K562 (cell line): ENCODE measurements at regions not wholly inside any gene's neighbourhood (a gene's known extent, or its start where the extent isn't known, plus 50 kb on each side); places are given as distances from the start of the nearest gene placed in this dataset.

ENCODE experiments used
- ATAC-seq: fragments of 200-7000 bp; cut with Tn5 transposase; 3 replicates; pipeline ENCODE4 v1.9.1; 2020; ENCODE audit warnings: moderate library complexity
- BruUV-seq: library from RNA; stranded (reverse); fragments of 400-500 nt; replicated peaks from 2 replicates; lab custom pipeline; 2021; lab: Mats Ljungman, UMichigan
- CTCF ChIA-PET: fragments of 300-600 bp; formaldehyde crosslinking; extraction: SDS; loops from one replicate; lab custom pipeline; 2021; ENCODE audit warnings: low intra/inter-chr PET ratio; lab: Yijun Ruan, JAX
- POLR2A ChIA-PET: fragments of 300-600, 350-650 bp; sonication (Branson Sonifier 250); formaldehyde crosslinking; extraction: SDS; loops from one replicate; lab custom pipeline; 2021; ENCODE audit warnings: antibody characterized with exemption, inconsistent platforms; lab: Yijun Ruan, JAX
- DNase-seq, 4 experiments: peaks; one replicate each; pipeline versions ENCODE4 v3.0.0 to v3.0.0-alpha.2; 2011 to 2018; ENCODE audit warnings: low spot score in 3 of 4, mixed read lengths in 3 of 4; ENCODE audit errors: extremely low read depth in 1 of 4
- FAIRE-seq: peaks from 2 replicates; lab custom pipeline; 2011; peaks lifted over from hg19 to GRCh38; lab: Jason Lieb, UNC
- H2AFZ ChIP-seq: 2 replicates; pipeline ENCODE4 v1.6.0; 2011; ENCODE audit warnings: low read depth, low read length, control low read depth, inconsistent platforms
- H3K27ac ChIP-seq: fragments of 200-600 bp; 3 replicates; pipeline ENCODE4 v1.8.0; 2011; ENCODE audit warnings: low read depth, mild to moderate bottlenecking, control low read depth, inconsistent platforms, low read length, moderate library complexity, mixed read lengths; ENCODE audit errors: extremely low read depth
- H3K27me3 ChIP-seq, 2 experiments: fragments of 300-600 bp in 1 of 2; 2 replicates in 1 of 2; 3 replicates in 1 of 2; pipeline versions ENCODE4 v1.6.0 to v1.8.0; 2011; ENCODE audit warnings: inconsistent platforms in 2 of 2, low read length in 2 of 2, mild to moderate bottlenecking in 1 of 2, mixed read lengths in 1 of 2, moderate library complexity in 1 of 2; ENCODE audit not compliant: control insufficient read depth in 2 of 2, insufficient read depth in 2 of 2
- H3K36me3 ChIP-seq: fragments of 300-600 bp; 3 replicates; pipeline ENCODE4 v1.8.0; 2011; ENCODE audit warnings: mild to moderate bottlenecking, low read length, inconsistent platforms; ENCODE audit not compliant: control insufficient read depth, insufficient read depth
- H3K4me1 ChIP-seq, 2 experiments: fragments of 200-600 bp in 1 of 2; replicated peaks in 1 of 2; 2 replicates in 1 of 2; 3 replicates in 1 of 2; pipeline versions ENCODE4 v1.5.1 to v1.8.0; 2011; ENCODE audit warnings: inconsistent platforms in 2 of 2, low read length in 2 of 2, mild to moderate bottlenecking in 1 of 2, mixed read lengths in 1 of 2, moderate library complexity in 1 of 2; ENCODE audit not compliant: control insufficient read depth in 2 of 2, insufficient read depth in 2 of 2
- H3K4me2 ChIP-seq: 2 replicates; pipeline ENCODE4 v1.6.1; 2011; ENCODE audit warnings: low read length, control low read depth, inconsistent platforms, mixed read lengths; ENCODE audit not compliant: insufficient read depth
- H3K4me3 ChIP-seq: fragments of 200-600 bp; sonication (generic), shearing (Covaris generic); 2 replicates; pipeline ENCODE4 v1.5.1; 2016; ENCODE audit warnings: control low read depth, inconsistent platforms
- H3K79me2 ChIP-seq: fragments of 200-600 bp; 3 replicates; pipeline ENCODE4 v1.8.0; 2011; ENCODE audit warnings: low read length, inconsistent platforms; ENCODE audit not compliant: control insufficient read depth, insufficient read depth
- H3K9ac ChIP-seq, 2 experiments: 2 replicates each; pipeline versions ENCODE4 v1.6.0 to v1.6.1; 2011; ENCODE audit warnings: low read depth in 2 of 2, low read length in 2 of 2, control low read depth in 1 of 2, inconsistent platforms in 1 of 2, mild to moderate bottlenecking in 1 of 2, mixed read lengths in 1 of 2; ENCODE audit not compliant: insufficient read depth in 1 of 2
- H3K9me1 ChIP-seq: one replicate; pipeline ENCODE4 v1.6.0; 2011; ENCODE audit warnings: inconsistent platforms, mild to moderate bottlenecking, low read length, moderate library complexity; ENCODE audit not compliant: control insufficient read depth, insufficient read depth
- H3K9me3 ChIP-seq: replicated peaks from 2 replicates; pipeline ENCODE4 v1.5.1; 2011; ENCODE audit warnings: low read depth, low read length, inconsistent platforms; ENCODE audit not compliant: control insufficient read depth, insufficient read depth
- H4K20me1 ChIP-seq: replicated peaks from 2 replicates; pipeline ENCODE4 v1.6.1; 2011; ENCODE audit warnings: low read length, inconsistent platforms, mixed read lengths; ENCODE audit not compliant: control insufficient read depth, insufficient read depth
- BHLHE40 ChIP-seq: IDR thresholded peaks from 2 replicates; pipeline ENCODE4 v1.6.1; 2011; ENCODE audit warnings: low read length, improper control_type of control experiment
- ETV5 ChIP-seq: sonication (generic); formaldehyde crosslinking; IDR thresholded peaks from 2 replicates; pipeline ENCODE4 v1.4.0; 2020; ENCODE audit warnings: low read depth, mild to moderate bottlenecking, missing genetic modification reagents
- HCFC1 ChIP-seq: IDR thresholded peaks from 2 replicates; pipeline ENCODE4 v1.6.1; 2012; ENCODE audit warnings: low read depth, low read length, improper control_type of control experiment
- ILK ChIP-seq: fragments of 450-650 bp; IDR thresholded peaks from 2 replicates; pipeline ENCODE4 v1.6.1; 2016; ENCODE audit warnings: missing genetic modification characterization, low read depth, mild to moderate bottlenecking, missing compliant biosample characterization, moderate library complexity, borderline replicate concordance
- JUNB ChIP-seq: fragments of 450-650 bp; formaldehyde crosslinking; conservative IDR thresholded peaks from 2 replicates; pipeline ENCODE4 v1.4.0; 2020; ENCODE audit warnings: mild to moderate bottlenecking
- KDM1A ChIP-seq, 2 experiments: fragments of 450-650 bp; IDR thresholded peaks; 2 replicates each; pipeline ENCODE4 v1.6.1; 2016; ENCODE audit warnings: mild to moderate bottlenecking in 2 of 2
- NFRKB ChIP-seq: fragments of 450-650 bp; IDR thresholded peaks from 2 replicates; pipeline ENCODE4 v1.6.1; 2016; ENCODE audit warnings: low read depth
- NR3C1 ChIP-seq: sonication (generic); formaldehyde crosslinking; IDR thresholded peaks from 2 replicates; pipeline ENCODE4 v1.8.1; 2022; ENCODE audit warnings: missing genetic modification reagents
- ZNF224 ChIP-seq: sonication (generic); formaldehyde crosslinking; IDR thresholded peaks from 2 replicates; pipeline ENCODE4 v1.8.0; 2022; ENCODE audit warnings: mild to moderate bottlenecking, missing genetic modification reagents
- ZNF324 ChIP-seq: fragments of 250-450 bp; sonication (Bioruptor Pico); IDR thresholded peaks from 2 replicates; pipeline ENCODE4 v1.4.0; 2020; ENCODE audit warnings: mild to moderate bottlenecking
- WGBS: fragments of 100-300 bp; shearing (Covaris generic); methylation state at CpG from one replicate; pipeline ENCODE4 v1.1.6; 2016; ENCODE audit warnings: low coverage, mixed read lengths; ENCODE audit not compliant: insufficient coverage; ENCODE audit errors: missing lambda C conversion rate; 5-methylcytosine and 5-hydroxymethylcytosine counted together
- in situ Hi-C: fragments of 300-500 bp; cut with MboI; formaldehyde crosslinking; loops from 4 replicates; pipeline ENCODE4 v1.15.0; 2018; ENCODE audit warnings: inconsistent platforms, mixed read lengths
- intact Hi-C: fragments of 100-400 bp; cut with micrococcal nuclease; formaldehyde crosslinking; loops from 2 replicates; pipeline ENCODE4 v1.14.2; 2022
- TF ChIP-seq, protein P1 (sequence below): fragments of 450-650 bp; formaldehyde crosslinking; IDR thresholded peaks from 2 replicates; pipeline ENCODE4 v1.4.0; 2022; ENCODE audit warnings: mild to moderate bottlenecking, moderate library complexity
- TF ChIP-seq, protein P2 (sequence below), 2 experiments: fragments of 450-650 bp; conservative IDR thresholded peaks; 2 replicates each; pipeline ENCODE4 v1.6.1; 2017; ENCODE audit warnings: mild to moderate bottlenecking in 2 of 2, moderate library complexity in 2 of 2
- TF ChIP-seq, protein P3 (sequence below), 2 experiments: fragments of 450-650 bp in 1 of 2; sonication (generic) in 1 of 2; formaldehyde crosslinking in 1 of 2; IDR thresholded peaks; 2 replicates each; pipeline versions ENCODE4 v1.7.1 to v1.9.0; 2016 to 2022; ENCODE audit warnings: inconsistent platforms in 1 of 2, mild to moderate bottlenecking in 1 of 2, missing genetic modification reagents in 1 of 2

DNA sequence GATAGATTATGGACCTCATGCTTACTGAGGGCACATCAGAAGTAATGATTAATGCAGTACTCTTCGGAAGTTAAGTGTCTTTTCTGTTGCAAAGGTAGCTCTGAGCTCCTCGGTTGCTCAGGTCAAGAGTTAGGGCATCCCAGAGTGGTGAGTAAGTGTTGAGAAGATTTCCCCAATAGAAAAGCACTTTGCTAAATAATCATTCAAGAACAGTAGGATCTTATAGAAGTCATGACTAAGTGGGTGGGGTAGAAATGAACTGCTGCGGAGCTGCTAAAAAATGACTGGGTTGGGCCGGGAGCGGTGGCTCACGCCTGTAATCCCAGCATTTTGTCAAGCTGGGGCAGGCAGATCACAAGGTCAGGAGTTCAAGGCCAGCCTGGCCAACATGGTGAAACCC lies 648.6 kb upstream of the CAMK1G start:
- WGBS: 2% methylated on average over 6 of the region's 6 CpGs
- CTCF ChIA-PET: no interaction called here
- H3K4me3 ChIP-seq: no peak overlapping the region
- no peak overlapping the region for H3K27ac ChIP-seq
- in situ Hi-C loops: no loop called here
- H3K36me3 ChIP-seq: no peaks in the 10 kb centered on the region
- DNase-seq (no peak), FAIRE-seq (no peak), ATAC-seq (no peak)
- no peaks in the 10 kb centered on the region; the same call in 1 of the 2 replicates for H3K9me3 ChIP-seq
- no TSS peak for BruUV-seq
- no peaks in the 10 kb centered on the region for H3K79me2 ChIP-seq
- no peak overlapping the region for H3K9ac ChIP-seq
- no peak overlapping the region for H2AFZ ChIP-seq
- no peaks in the 10 kb centered on the region for H3K4me1 ChIP-seq
- H3K27me3 ChIP-seq: no peaks in the 10 kb centered on the region
- intact Hi-C loops: no loop called here
- H3K4me2 ChIP-seq: no peak overlapping the region
- no peaks in the 10 kb centered on the region for H4K20me1 ChIP-seq
- no peaks in the 10 kb centered on the region for H3K9me1 ChIP-seq
- POLR2A ChIA-PET: no interaction called here
- no peak for TF ChIP-seq NR3C1 (CRISPR knock-in tag)
- TF ChIP-seq ILK (tag): no peak
- TF ChIP-seq KDM1A (IDR thresholded peaks at IDR 0.05): no peak
- TF ChIP-seq, protein P1, sequence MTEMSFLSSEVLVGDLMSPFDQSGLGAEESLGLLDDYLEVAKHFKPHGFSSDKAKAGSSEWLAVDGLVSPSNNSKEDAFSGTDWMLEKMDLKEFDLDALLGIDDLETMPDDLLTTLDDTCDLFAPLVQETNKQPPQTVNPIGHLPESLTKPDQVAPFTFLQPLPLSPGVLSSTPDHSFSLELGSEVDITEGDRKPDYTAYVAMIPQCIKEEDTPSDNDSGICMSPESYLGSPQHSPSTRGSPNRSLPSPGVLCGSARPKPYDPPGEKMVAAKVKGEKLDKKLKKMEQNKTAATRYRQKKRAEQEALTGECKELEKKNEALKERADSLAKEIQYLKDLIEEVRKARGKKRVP: no peak
- no peak for TF ChIP-seq JUNB (CRISPR knock-in tag)
- no peak for TF ChIP-seq NFRKB
- no peak for TF ChIP-seq BHLHE40
- TF ChIP-seq ZNF324 (CRISPR knock-in tag): no peak
- TF ChIP-seq, protein P2, sequence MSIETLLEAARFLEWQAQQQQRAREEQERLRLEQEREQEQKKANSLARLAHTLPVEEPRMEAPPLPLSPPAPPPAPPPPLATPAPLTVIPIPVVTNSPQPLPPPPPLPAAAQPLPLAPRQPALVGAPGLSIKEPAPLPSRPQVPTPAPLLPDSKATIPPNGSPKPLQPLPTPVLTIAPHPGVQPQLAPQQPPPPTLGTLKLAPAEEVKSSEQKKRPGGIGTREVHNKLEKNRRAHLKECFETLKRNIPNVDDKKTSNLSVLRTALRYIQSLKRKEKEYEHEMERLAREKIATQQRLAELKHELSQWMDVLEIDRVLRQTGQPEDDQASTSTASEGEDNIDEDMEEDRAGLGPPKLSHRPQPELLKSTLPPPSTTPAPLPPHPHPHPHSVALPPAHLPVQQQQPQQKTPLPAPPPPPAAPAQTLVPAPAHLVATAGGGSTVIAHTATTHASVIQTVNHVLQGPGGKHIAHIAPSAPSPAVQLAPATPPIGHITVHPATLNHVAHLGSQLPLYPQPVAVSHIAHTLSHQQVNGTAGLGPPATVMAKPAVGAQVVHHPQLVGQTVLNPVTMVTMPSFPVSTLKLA (conservative IDR thresholded peaks at IDR 0.05): no peak
- TF ChIP-seq, protein P3, sequence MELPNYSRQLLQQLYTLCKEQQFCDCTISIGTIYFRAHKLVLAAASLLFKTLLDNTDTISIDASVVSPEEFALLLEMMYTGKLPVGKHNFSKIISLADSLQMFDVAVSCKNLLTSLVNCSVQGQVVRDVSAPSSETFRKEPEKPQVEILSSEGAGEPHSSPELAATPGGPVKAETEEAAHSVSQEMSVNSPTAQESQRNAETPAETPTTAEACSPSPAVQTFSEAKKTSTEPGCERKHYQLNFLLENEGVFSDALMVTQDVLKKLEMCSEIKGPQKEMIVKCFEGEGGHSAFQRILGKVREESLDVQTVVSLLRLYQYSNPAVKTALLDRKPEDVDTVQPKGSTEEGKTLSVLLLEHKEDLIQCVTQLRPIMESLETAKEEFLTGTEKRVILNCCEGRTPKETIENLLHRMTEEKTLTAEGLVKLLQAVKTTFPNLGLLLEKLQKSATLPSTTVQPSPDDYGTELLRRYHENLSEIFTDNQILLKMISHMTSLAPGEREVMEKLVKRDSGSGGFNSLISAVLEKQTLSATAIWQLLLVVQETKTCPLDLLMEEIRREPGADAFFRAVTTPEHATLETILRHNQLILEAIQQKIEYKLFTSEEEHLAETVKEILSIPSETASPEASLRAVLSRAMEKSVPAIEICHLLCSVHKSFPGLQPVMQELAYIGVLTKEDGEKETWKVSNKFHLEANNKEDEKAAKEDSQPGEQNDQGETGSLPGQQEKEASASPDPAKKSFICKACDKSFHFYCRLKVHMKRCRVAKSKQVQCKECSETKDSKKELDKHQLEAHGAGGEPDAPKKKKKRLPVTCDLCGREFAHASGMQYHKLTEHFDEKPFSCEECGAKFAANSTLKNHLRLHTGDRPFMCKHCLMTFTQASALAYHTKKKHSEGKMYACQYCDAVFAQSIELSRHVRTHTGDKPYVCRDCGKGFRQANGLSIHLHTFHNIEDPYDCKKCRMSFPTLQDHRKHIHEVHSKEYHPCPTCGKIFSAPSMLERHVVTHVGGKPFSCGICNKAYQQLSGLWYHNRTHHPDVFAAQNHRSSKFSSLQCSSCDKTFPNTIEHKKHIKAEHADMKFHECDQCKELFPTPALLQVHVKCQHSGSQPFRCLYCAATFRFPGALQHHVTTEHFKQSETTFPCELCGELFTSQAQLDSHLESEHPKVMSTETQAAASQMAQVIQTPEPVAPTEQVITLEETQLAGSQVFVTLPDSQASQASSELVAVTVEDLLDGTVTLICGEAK (IDR thresholded peaks at IDR 0.05): no peak
- TF ChIP-seq, protein P3 (CRISPR knock-in tag; IDR thresholded peaks at IDR 0.05): no peak
- TF ChIP-seq ZNF224 (CRISPR knock-in tag): no peak
- TF ChIP-seq HCFC1: no peak
- TF ChIP-seq ETV5 (CRISPR knock-in tag): no peak
